ENCODE measurements at regions not wholly inside any gene's neighbourhood (a gene's known extent, or its start where the extent isn't known, plus 50 kb on each side); places are given as distances from the start of the nearest gene placed in this dataset.

DNA sequence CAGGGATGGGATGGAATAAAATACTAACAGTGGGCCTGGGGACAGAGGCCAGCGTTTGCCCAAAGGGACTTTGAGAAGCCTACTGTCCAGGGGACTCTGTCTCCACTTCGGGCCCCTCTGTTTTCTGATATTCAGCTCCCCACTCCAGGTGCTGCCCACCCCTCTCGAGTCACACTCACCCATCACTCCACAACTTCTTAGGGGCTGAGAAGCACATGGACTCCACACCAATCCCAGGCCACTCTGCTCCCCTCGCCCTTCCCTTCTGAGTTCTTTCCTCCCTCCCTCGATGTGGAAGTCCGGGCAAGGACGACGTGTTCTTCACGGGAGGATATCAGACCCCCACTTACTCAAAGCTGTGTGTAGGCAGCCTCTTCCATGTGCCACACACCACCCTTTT is 124.5 kb downstream of the BARX1 start:
- TF ChIP-seq, protein P1, sequence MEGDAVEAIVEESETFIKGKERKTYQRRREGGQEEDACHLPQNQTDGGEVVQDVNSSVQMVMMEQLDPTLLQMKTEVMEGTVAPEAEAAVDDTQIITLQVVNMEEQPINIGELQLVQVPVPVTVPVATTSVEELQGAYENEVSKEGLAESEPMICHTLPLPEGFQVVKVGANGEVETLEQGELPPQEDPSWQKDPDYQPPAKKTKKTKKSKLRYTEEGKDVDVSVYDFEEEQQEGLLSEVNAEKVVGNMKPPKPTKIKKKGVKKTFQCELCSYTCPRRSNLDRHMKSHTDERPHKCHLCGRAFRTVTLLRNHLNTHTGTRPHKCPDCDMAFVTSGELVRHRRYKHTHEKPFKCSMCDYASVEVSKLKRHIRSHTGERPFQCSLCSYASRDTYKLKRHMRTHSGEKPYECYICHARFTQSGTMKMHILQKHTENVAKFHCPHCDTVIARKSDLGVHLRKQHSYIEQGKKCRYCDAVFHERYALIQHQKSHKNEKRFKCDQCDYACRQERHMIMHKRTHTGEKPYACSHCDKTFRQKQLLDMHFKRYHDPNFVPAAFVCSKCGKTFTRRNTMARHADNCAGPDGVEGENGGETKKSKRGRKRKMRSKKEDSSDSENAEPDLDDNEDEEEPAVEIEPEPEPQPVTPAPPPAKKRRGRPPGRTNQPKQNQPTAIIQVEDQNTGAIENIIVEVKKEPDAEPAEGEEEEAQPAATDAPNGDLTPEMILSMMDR (IDR thresholded peaks at IDR 0.05; ENCODE audit: low read depth, low read length, poor library complexity, severe bottlenecking) = no peak
- TF ChIP-seq EZH2phosphoT487 (IDR thresholded peaks at IDR 0.05; ENCODE audit: borderline replicate concordance, low read length) = no peak

Measured in DOHH2 (cell line).